Fibroblast of skin of scalp (primary cell): ENCODE measurements at regions not wholly inside any gene's neighbourhood (a gene's known extent, or its start where the extent isn't known, plus 50 kb on each side); places are given as distances from the start of the nearest gene placed in this dataset.
A peak's percentile ranks its signal among the peaks of the same experiment; 100 is the strongest.
"Not testable (repeated sequence)": the region's sequence is repeated elsewhere in the genome, so short reads cannot be mapped to it uniquely, and the experiment has no call there.

Experiments
- DNase-seq: peaks from one replicate; pipeline ENCODE4 v3.0.0-alpha.2; 2013

- DNase-seq: not testable (repeated sequence)
Observed at GRCh38 chr6:158881884-158882283, 62.7 kb upstream of the EZR start.

- DNase-seq: not testable (repeated sequence)
Observed at GRCh38 chr6:158881276-158881675, 62.1 kb upstream of the EZR start.

GRCh38 chr6:158879180-158879579 lies 60.0 kb upstream of the EZR start:
- DNase-seq: peak; percentile 40

- DNase-seq: no peak
Observed at GRCh38 chr6:158877716-158878115, 58.5 kb upstream of the EZR start.

- no peak for DNase-seq
Observed at GRCh38 chr6:158876886-158877285, 57.7 kb upstream of the EZR start.

GRCh38 chr6:158870649-158870957 lies 51.4 kb upstream of the EZR start:
- no peak for DNase-seq

- DNase-seq: peak; percentile 89
Observed at GRCh38 chr6:158869826-158870648, 50.9 kb upstream of the EZR start.

GRCh38 chr6:158868890-158869825 lies 50.0 kb upstream of the EZR start:
- DNase-seq: no peak
